Heart right ventricle (tissue), 16 donors: ENCODE measurements at regions not wholly inside any gene's neighbourhood (a gene's known extent, or its start where the extent isn't known, plus 50 kb on each side); places are given as distances from the start of the nearest gene placed in this dataset.

Experiments
- ATAC-seq, 8 donors: fragments of 200-7000 bp; cut with Tn5 transposase; one replicate each; pipeline ENCODE4 v1.9.1; 2020; ENCODE audit warnings: mild to moderate bottlenecking in 8 of 8, moderate library complexity in 8 of 8, moderate number of reproducible peaks in 1 of 8
- DNase-seq, 2 donors: peaks; one replicate each; pipeline ENCODE4 v3.0.0-alpha.2; 2020
- H3K27ac ChIP-seq, 10 donors: fragments of 200-600 bp; sonication (generic) in 2 of 10; one replicate each; pipeline versions ENCODE4 v1.5.0 to v1.8.0; 2020 to 2022; ENCODE audit warnings: mild to moderate bottlenecking in 3 of 10
- H3K27me3 ChIP-seq, 7 donors: fragments of 200-600 bp; one replicate each; pipeline ENCODE4 v1.8.0; 2021 to 2022; ENCODE audit warnings: mild to moderate bottlenecking in 2 of 7
- H3K36me3 ChIP-seq, 9 donors: fragments of 200-600 bp; sonication (generic) in 1 of 9; one replicate each; pipeline versions ENCODE4 v1.5.0 to v1.8.0; 2020 to 2022; ENCODE audit warnings: mild to moderate bottlenecking in 2 of 9
- H3K4me1 ChIP-seq, 9 donors: fragments of 200-600 bp; sonication (generic) in 1 of 9; one replicate each; pipeline versions ENCODE4 v1.5.0 to v1.8.0; 2020 to 2022; ENCODE audit warnings: mild to moderate bottlenecking in 4 of 9
- H3K4me3 ChIP-seq, 10 donors: fragments of 200-600 bp; sonication (generic) in 2 of 10; one replicate each; pipeline versions ENCODE4 v1.5.0 to v1.8.0; 2020 to 2022; ENCODE audit warnings: mild to moderate bottlenecking in 7 of 10, moderate library complexity in 2 of 10
- H3K9me3 ChIP-seq, 11 donors: fragments of 200-600 bp in 10 of 11; sonication (generic) in 2 of 11; one replicate each; pipeline versions ENCODE4 v1.5.0 to v1.8.0; 2013 to 2022; ENCODE audit warnings: mild to moderate bottlenecking in 2 of 11, control low read depth in 1 of 11, moderate library complexity in 1 of 11
- CTCF ChIP-seq, 9 donors: fragments of 200-600 bp; sonication (generic) in 2 of 9; IDR thresholded peaks; one replicate each; pipeline versions ENCODE4 v1.5.0 to v1.8.0; 2021 to 2022; ENCODE audit warnings: antibody characterized with exemption in 9 of 9, mild to moderate bottlenecking in 5 of 9, moderate library complexity in 1 of 9
- WGBS, 2 donors: extraction: QIAGEN DNeasy Blood & Tissue Kit; methylation state at CpG; one replicate each; pipeline ENCODE4 v1.1.7; 2013; ENCODE audit warnings: inconsistent platforms in 1 of 2; 5-methylcytosine and 5-hydroxymethylcytosine counted together
- intact Hi-C, 10 donors: fragments of 100-400 bp; cut with DNase I; formaldehyde crosslinking; loops; one replicate each; pipeline versions ENCODE4 v1.11.1 to v1.14.2; 2022
- donor health status: Arrhythmogenic right ventricular cardiomyopathy.
- donor health status: ischemic (EF 13 %, LVEDD 7.1; RV severe dilation, severe dysfunction).
- donor health status: healthy with polysubstance abuse.
- donor health status: DM: no; HTN: yes; CAD: no.
- donor health status: DM: no; HTN: no; CAD: no.
- donor health status: ischemic (EF 25% LVEDD 6.9; RV normal size, moderate dysfunction).
- donor health status: ischemic (EF 25% LVEDD 5.7; RV mildly dilated, moderate dysfunction).
- donor health status: healthy.
- donor health status: DM: yes; HTN: yes; CAD: no.
- donor health status: Ischemic cardiomyopathy.
- donor health status: ischemic (EF 35%, LVEDD 5.7; RV mildly dilated, moderate dysfunction).
- donor health status: nonischemic (EF 11% LVEDD 7.7; RV severe dilation, severe dysfunction).
- donor health status: DM: yes; HTN: yes; CAD: no.
- donor health status: PGD.
- donor health status: ischemic (EF 29% LVEDD 5.4; RV normal size, mild dysfunction).
- donor health status: nonischemic (EF 23%, LVEDD 6.1; RV moderate dilation, normal function).

GRCh38 chr21:40950970-40951369, 104.0 kb upstream of the DSCAM start:
- no peaks in the 10 kb centered on the region for H3K27me3 ChIP-seq
- no peak overlapping the region for H3K4me3 ChIP-seq
- H3K36me3 ChIP-seq = no peaks in the 10 kb centered on the region
- no peak overlapping the region for H3K27ac ChIP-seq
- DNase-seq = no peak
- H3K9me3 ChIP-seq = no peaks in the 10 kb centered on the region
- intact Hi-C loops = no loop called here
- ATAC-seq = no peak
- no peaks in the 10 kb centered on the region for H3K4me1 ChIP-seq
- no peak for TF ChIP-seq CTCF (IDR thresholded peaks at IDR 0.05)

DNA sequence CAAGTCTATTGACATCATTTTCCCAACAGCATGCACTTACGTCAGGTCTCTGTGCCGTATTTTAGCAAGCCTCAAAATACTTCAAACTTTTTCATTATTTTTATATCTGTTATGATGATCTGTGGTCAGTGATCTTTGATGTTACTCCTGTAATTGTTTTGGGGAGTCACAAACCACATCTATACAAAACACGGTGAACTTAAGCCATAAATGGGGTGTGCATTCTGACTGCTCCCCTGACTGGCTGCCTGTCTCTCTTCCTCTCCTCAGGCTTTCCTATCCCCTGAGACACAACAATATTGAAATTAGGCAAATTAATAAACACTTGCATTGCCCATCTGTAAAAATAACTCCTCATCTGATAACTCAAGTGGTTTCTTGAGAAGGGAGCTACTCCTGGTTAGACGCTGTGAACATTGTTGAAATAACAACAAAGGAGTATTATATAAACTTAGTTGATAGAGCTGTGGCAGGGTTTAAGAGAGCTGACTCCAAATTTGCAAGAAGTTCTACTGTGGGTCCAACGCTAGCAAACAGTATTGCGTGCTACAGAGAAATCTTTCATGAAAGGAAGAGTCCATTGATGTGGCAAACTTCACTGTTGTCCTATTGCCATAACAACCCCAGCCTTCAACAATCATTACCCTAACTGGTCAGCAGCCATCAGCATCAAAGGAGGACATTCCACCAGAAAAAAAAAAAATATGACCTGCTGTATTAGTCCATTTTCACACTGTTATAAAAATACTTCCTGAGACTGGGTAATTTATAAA, 105.8 kb upstream of the DSCAM start:
- Histone ChIP-seq H3K4me3 (no peak overlapping the region), H3K27ac (no peak overlapping the region), H3K27me3 (no peaks in the 10 kb centered on the region), H3K9me3 (no peaks in the 10 kb centered on the region), H3K4me1 (no peaks in the 10 kb centered on the region), H3K36me3 (no peaks in the 10 kb centered on the region)
- ATAC-seq (no peak), DNase-seq (no peak)
- WGBS, 2 donors = 88 to 90% methylated on average over 6 of the region's 6 CpGs
- TF ChIP-seq CTCF (IDR thresholded peaks at IDR 0.05) = no peak
- intact Hi-C loops = no loop called here

DNA sequence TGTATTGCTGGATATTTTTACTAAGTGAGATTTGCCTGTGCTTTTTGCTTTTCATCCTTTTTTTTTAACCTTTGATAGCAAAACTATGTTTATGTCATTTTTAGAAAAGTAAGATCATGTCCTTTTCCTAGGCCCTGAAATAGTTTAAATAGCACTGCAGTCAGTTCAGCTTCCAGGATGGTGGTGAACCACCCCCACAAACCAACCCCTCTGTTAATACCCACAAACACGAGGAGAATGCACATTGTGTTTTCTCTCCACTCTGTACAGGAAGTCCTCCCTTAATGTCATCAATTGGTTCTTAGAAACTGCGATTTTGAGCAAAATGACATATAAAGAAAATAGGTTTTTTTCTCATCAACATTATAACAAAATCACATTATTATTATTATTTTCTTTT, 117.7 kb upstream of the DSCAM start:
- Histone ChIP-seq H3K27me3 (peaks cover 0 to 18% (median 4%) of the 10 kb centered on the region in 7 donors), H3K36me3 (no peaks in the 10 kb centered on the region), H3K9me3 (peaks cover 0 to 6% (median 0%) of the 10 kb centered on the region in 11 donors), H3K4me1 (no peaks in the 10 kb centered on the region), H3K4me3 (no peak overlapping the region), H3K27ac (no peak overlapping the region)
- intact Hi-C loops = no loop called here
- TF ChIP-seq CTCF (IDR thresholded peaks at IDR 0.05) = no peak
- 47 to 61% methylated on average over 2 of the region's 2 CpGs for WGBS, 2 donors
- DNase-seq = no peak
- ATAC-seq = no peak

GRCh38 chr21:40967771-40968170, 120.8 kb upstream of the DSCAM start:
- intact Hi-C loops = no loop called here
- TF ChIP-seq CTCF (IDR thresholded peaks at IDR 0.05) = no peak
- no peak for DNase-seq

More at GRCh38 chr21:40967771-40968170, 120.8 kb upstream of the DSCAM start:
- 20 to 37% methylated on average over 3 of the region's 3 CpGs for WGBS, 2 donors
- Histone ChIP-seq H3K4me1 (no peaks in the 10 kb centered on the region), H3K9me3 (peaks cover 0 to 3% (median 0%) of the 10 kb centered on the region in 11 donors), H3K27ac (no peak overlapping the region), H3K27me3 (peaks cover 0 to 18% (median 4%) of the 10 kb centered on the region in 7 donors), H3K4me3 (no peak overlapping the region), H3K36me3 (no peaks in the 10 kb centered on the region)
- no peak for ATAC-seq
